Activated naive CD8-positive, alpha-beta T cell treated with anti-CD3 and anti-CD28 coated beads, Interleukin-2, amount 50 U/mL, for 24 hours (primary cell): ENCODE measurements at regions not wholly inside any gene's neighbourhood (a gene's known extent, or its start where the extent isn't known, plus 50 kb on each side); places are given as distances from the start of the nearest gene placed in this dataset.
"Not testable (repeated sequence)": the region's sequence is repeated elsewhere in the genome, so short reads cannot be mapped to it uniquely, and the experiment has no call there.

Experiments used
- ATAC-seq: fragments of 150-1000 bp; cut with Tn5 transposase; one replicate; pipeline ENCODE4 v1.10.0; 2021
- DNase-seq: peaks from one replicate; pipeline ENCODE4 v3.0.0; 2021
- H3K27ac Mint-ChIP-seq: one replicate; pipeline ENCODE4 v1.8.0; 2021; ENCODE audit warnings: mild to moderate bottlenecking, mixed read lengths
- H3K27me3 Mint-ChIP-seq: one replicate; pipeline ENCODE4 v1.8.0; 2021; ENCODE audit warnings: mixed read lengths
- H3K36me3 Mint-ChIP-seq: one replicate; pipeline ENCODE4 v1.8.0; 2021; ENCODE audit warnings: low read depth, mixed read lengths
- H3K4me1 Mint-ChIP-seq: one replicate; pipeline ENCODE4 v1.8.0; 2021; ENCODE audit warnings: mixed read lengths
- H3K4me3 Mint-ChIP-seq: one replicate; pipeline ENCODE4 v1.8.0; 2021; ENCODE audit warnings: mild to moderate bottlenecking, moderate library complexity, mixed read lengths
- H3K9me3 Mint-ChIP-seq: one replicate; pipeline ENCODE4 v1.8.0; 2021; ENCODE audit warnings: mixed read lengths

DNA sequence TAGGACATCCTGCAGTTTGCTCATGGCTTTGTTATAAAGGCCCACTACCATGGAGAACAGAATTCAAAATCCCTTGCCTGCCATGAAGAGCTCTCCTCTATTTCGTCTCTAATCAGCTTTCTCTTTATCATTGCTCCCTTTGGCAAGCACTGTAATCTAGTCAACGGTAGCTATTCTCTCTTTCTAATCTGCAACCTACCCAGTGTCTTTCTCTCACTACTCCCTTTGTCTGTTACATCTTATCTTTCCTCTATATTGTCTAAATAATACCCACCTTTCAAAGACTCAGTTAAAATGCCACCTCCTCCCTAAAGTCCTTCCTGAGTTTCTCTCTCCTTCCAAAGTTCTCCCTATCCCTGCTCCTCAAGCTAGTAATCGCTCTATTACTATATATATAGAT lies 108.1 kb downstream of the FZD1 start:
- no peaks in the 10 kb centered on the region for H3K4me1 Mint-ChIP-seq
- no peaks in the 10 kb centered on the region for H3K36me3 Mint-ChIP-seq
- peaks cover 3% of the 10 kb centered on the region for H3K27me3 Mint-ChIP-seq
- no peak overlapping the region for H3K27ac Mint-ChIP-seq
- peaks cover 6% of the 10 kb centered on the region for H3K9me3 Mint-ChIP-seq
- no peak for ATAC-seq
- H3K4me3 Mint-ChIP-seq: no peak overlapping the region
- DNase-seq: no peak

DNA sequence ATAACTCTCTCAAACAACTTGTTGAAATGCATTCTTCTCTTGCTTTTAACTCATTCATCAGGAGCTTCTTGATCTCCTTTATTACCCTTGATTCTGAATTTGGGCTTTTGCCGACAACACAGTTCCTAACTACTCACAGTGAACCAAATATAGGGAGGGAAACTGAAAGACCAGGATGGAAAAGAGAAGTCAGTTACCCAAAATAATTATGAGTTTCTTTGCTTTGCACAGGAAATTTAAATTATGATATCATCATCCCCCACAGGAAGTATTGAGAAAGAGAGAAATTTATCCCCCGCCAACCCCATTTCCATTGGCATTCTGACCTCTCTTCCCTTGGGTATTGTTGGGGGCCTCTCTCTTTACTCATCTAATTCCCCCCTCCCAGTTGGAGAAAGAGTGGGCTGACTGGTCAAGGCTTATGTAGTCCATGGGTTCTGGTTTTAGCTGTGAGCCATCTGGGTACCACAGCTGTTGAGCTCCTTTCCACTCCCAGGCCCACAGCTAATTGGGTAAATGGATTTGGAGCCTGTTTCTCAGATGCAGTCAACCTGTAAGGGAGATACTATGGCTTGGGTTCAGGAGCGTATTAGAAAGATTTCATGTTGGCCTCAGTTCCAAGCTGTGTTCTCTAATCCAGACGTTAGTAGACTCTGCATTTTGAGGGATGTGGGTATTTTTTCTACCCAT lies 109.0 kb downstream of the FZD1 start:
- Mint-ChIP-seq H3K27me3 (peaks cover 3% of the 10 kb centered on the region), H3K36me3 (no peaks in the 10 kb centered on the region), H3K4me3 (no peak overlapping the region), H3K4me1 (no peaks in the 10 kb centered on the region), H3K9me3 (peaks cover 2% of the 10 kb centered on the region), H3K27ac (no peak overlapping the region)
- DNase-seq: no peak
- no peak for ATAC-seq

DNA sequence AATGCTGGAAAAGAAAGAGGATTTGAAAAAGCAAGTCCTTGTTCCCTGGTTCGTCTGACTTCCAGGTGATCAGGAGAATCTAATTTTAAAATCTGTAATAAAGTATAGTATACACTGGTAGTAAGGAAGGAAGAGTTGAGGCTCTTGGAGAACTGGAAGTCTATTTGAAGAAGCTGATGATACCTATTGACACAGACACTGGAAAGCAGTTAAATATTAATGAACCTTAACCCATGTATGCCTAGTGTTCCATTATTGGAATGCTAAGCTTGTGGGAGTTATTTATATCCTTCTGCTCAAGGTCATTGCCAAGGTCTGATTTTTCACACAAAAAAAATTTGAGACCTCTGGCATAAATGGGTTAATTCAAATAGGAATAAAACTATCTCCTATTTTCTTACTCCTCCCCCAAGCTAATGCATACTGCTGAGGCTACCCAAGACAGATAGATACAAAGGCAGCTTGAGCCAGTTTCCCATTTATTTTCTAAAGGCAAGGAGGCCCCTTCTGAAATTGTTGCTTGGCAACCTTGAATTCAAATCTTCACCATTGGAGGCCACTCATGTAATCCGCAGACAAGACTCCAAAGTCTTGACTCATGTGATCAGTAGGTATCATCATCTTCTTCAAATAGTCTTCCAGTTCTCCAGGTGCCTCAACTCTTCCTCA lies 110.2 kb downstream of the FZD1 start:
- ATAC-seq (no peak), DNase-seq (no peak)
- no peaks in the 10 kb centered on the region for H3K4me1 Mint-ChIP-seq
- no peaks in the 10 kb centered on the region for H3K36me3 Mint-ChIP-seq
- no peak overlapping the region for H3K27ac Mint-ChIP-seq
- H3K4me3 Mint-ChIP-seq: no peak overlapping the region
- peaks cover 2% of the 10 kb centered on the region for H3K9me3 Mint-ChIP-seq
- peaks cover 3% of the 10 kb centered on the region for H3K27me3 Mint-ChIP-seq

DNA sequence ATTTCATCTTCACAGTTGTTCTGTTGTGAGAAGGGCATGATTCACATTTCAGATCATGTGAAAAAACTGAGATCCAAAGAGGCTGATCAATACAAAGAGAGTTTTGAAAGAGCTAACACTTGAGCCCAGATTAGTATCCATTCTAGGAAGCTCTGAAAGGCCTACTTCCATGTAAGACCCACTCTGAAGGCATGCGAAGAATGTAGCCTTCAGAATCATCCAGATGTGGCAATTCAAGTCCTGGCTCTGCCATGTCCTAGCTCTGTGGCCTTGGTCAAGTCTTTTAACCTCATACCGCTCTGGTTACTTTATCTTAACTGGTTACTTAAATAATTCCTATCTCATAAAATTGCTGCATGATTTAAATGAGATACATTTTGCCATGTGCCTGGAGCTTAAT lies 111.1 kb downstream of the FZD1 start:
- no peak overlapping the region for H3K4me3 Mint-ChIP-seq
- ATAC-seq (no peak), DNase-seq (no peak)
- H3K9me3 Mint-ChIP-seq: peaks cover 5% of the 10 kb centered on the region
- no peaks in the 10 kb centered on the region for H3K4me1 Mint-ChIP-seq
- H3K27me3 Mint-ChIP-seq: peaks cover 3% of the 10 kb centered on the region
- no peaks in the 10 kb centered on the region for H3K36me3 Mint-ChIP-seq
- no peak overlapping the region for H3K27ac Mint-ChIP-seq

DNA sequence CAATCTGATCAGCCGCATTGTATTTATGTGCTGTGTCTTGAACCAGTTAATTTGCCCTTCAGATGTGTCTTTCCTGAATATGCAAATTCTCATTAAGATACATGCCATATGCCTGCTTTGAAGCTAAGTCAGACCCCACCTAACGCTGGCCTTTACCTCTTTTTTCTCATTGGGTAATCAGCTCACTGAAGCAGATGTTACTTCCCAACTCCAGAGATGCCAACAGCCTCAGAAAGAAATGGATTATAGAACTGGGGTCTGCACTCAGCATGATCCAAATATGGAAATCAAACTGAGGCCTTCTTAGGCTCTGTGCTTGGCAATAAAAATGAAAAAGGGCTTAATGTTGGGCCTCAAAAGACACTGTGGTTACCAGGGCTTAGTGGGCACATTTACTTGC lies 113.9 kb downstream of the FZD1 start:
- no peaks in the 10 kb centered on the region for H3K4me1 Mint-ChIP-seq
- H3K4me3 Mint-ChIP-seq: no peak overlapping the region
- H3K27ac Mint-ChIP-seq: no peak overlapping the region
- H3K27me3 Mint-ChIP-seq: no peaks in the 10 kb centered on the region
- H3K36me3 Mint-ChIP-seq: no peaks in the 10 kb centered on the region
- DNase-seq (no peak), ATAC-seq (no peak)
- peaks cover 5% of the 10 kb centered on the region for H3K9me3 Mint-ChIP-seq

DNA sequence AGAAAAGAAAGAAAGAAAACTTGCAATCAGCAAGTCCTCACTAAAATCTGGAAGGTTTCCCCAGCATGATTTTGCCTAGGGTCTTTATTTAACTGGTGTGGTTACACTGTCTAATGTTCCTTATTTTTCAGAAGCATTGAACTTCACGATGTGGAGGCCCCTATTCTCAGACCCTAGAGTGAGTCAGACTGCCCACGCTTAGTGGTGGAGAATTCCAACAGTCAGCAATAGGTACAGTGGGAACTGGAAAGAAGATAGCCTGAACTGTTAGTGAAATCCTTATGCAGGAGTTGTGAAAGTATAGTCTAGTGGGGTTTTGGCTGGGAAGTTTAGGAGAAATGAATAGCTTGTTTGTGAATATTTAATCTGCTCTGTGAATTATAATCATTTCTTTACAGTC lies 115.0 kb downstream of the FZD1 start:
- Mint-ChIP-seq H3K27ac (no peak overlapping the region), H3K9me3 (peaks cover 5% of the 10 kb centered on the region), H3K36me3 (no peaks in the 10 kb centered on the region), H3K4me1 (no peaks in the 10 kb centered on the region), H3K4me3 (no peak overlapping the region), H3K27me3 (no peaks in the 10 kb centered on the region)
- ATAC-seq (no peak), DNase-seq (no peak)

DNA sequence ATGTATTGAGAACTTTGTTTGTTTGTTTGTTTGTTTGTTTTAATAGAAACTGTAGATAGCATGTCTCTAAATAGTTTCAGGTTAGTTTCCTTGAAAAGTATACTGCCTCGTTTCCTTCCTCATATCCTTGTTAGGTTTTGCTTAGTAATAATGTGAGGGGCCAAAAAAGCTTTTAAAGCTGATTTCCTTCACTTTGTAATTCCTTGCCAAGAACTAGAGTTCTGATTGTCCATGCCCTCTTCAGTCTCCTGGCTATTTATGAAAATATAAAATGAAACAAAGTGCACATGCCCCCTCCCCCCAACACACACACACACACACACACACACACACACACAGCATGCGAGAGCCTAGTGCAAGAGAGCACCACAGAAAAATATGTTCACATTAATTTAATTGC lies 115.8 kb downstream of the FZD1 start:
- H3K9me3 Mint-ChIP-seq: peaks cover 5% of the 10 kb centered on the region
- no peak overlapping the region for H3K4me3 Mint-ChIP-seq
- no peaks in the 10 kb centered on the region for H3K4me1 Mint-ChIP-seq
- DNase-seq (no peak), ATAC-seq (no peak)
- no peak overlapping the region for H3K27ac Mint-ChIP-seq
- H3K27me3 Mint-ChIP-seq: no peaks in the 10 kb centered on the region
- no peaks in the 10 kb centered on the region for H3K36me3 Mint-ChIP-seq

DNA sequence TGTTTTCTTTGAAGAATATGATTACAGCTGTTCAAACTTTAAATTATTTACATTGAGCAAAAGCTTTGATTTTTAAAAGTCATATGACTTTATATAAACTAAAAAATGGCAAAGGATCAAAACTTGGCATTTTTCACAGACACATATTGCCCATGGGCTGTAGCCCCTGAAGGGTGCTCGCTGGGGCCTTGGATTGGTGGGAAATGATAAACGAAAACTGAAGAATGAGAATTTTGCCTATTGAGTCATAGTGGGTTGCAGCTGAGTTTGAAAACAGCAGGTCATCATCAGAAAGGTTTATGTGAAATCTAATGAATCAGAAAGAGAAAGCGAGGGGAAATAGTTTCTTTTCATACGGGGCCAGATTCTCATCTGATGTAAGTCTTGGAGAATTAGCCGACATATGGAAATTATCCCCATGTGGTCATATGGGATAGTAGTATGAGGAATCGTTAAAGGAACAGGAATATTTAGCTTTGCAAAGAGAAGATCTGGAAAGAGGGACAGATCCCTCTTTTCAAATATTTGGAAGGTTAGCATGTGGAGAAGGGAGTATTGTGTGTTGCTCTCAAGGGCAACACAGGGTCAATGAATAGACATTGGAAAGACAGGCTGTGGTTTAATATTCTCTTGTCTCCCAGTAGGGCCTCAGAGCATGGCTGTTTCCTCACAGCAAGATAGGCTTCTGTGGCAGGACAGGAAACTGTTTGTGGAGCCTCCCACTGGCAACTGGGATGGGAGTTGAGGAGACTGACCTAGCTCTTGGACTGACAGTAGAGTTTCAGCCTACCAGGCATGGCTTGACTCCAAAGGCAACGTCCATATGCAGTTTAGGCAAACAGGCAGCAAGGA lies 119.0 kb downstream of the FZD1 start:
- Mint-ChIP-seq H3K4me1 (no peaks in the 10 kb centered on the region), H3K36me3 (no peaks in the 10 kb centered on the region), H3K27me3 (no peaks in the 10 kb centered on the region), H3K4me3 (no peak overlapping the region), H3K27ac (no peak overlapping the region), H3K9me3 (peaks cover 5% of the 10 kb centered on the region)
- DNase-seq (no peak), ATAC-seq (no peak)

DNA sequence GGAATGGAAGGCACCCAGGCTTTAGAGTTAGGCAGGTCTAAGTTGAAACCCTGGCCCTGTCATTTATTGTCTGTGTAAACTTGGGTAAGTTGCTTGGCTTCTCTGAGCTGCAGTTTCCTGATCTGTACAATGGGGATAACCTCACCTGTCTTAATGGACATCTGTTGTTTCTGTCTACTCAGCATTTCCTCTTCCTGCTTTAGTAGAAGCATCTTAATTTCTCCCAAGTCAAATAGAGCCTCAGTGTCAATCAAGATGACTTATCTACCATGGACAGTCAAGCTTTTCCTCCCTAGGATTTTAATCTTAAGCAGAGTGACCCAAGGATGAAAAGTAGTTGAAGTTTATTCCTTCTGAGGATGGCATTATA lies 119.7 kb downstream of the FZD1 start:
- Mint-ChIP-seq H3K36me3 (no peaks in the 10 kb centered on the region), H3K27me3 (no peaks in the 10 kb centered on the region), H3K4me3 (no peak overlapping the region), H3K27ac (no peak overlapping the region), H3K9me3 (peaks cover 5% of the 10 kb centered on the region), H3K4me1 (no peaks in the 10 kb centered on the region)
- ATAC-seq (no peak), DNase-seq (no peak)

DNA sequence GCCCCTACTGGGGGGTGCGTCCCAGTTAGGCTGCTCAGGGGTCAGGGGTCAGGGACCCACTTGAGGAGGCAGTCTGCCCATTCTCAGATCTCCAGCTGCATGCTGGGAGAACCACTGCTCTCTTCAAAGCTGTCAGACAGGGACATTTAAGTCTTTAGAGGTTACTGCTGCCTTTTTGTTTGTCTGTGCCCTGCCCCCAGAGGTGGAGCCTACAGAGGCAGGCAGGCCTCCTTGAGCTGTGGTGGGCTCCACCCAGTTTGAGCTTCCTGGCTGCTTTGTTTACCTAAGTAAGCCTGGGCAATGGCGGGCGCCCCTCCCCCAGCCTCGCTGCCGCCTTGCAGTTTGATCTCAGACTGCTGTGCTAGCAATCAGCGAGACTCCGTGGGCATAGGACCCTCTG lies 130.5 kb downstream of the FZD1 start:
- H3K27ac Mint-ChIP-seq, H3K4me3 Mint-ChIP-seq, ATAC-seq, DNase-seq, H3K9me3 Mint-ChIP-seq, H3K4me1 Mint-ChIP-seq, H3K36me3 Mint-ChIP-seq, H3K27me3 Mint-ChIP-seq: not testable (repeated sequence)

DNA sequence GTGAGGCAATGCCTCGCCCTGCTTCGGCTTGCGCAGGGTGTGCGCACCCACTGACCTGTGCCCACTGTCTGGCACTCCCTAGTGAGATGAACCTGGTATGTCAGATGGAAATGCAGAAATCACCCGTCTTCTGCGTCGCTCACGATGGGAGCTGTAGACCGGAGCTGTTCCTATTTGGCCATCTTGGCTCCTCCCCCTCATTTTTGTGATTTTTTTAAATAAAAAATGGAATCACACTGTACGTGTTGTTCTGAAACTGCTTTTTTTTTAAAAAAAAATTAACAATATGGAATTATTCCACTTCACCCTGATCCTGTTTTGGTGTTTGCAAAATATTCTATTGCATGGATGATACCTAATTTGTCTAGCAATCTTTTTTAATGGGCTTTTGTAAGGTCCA lies 131.1 kb downstream of the FZD1 start:
- H3K36me3 Mint-ChIP-seq, H3K9me3 Mint-ChIP-seq, H3K27ac Mint-ChIP-seq, H3K27me3 Mint-ChIP-seq, H3K4me1 Mint-ChIP-seq, DNase-seq, H3K4me3 Mint-ChIP-seq, ATAC-seq: not testable (repeated sequence)

DNA sequence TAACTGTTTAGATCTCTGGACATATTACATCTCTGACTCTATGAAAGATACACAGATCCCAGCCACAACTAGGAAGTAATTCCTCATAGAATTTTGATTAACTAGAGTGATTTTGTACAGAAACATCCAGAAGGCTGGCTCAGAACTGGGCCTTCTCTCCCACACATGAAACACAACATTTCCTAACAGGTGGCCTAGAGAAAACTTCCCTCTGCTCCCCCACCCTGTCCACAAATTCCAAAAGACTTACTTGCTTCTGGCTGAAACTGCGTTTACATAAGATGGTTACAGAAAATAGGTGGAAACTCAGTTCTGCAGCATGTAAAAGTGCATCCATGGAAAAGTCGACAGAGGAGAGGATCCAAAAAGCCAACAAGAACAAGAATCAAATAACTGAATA lies 132.9 kb downstream of the FZD1 start:
- H3K36me3 Mint-ChIP-seq: no peaks in the 10 kb centered on the region
- DNase-seq: no peak
- no peaks in the 10 kb centered on the region for H3K27me3 Mint-ChIP-seq
- ATAC-seq: no peak
- peaks cover 12% of the 10 kb centered on the region for H3K9me3 Mint-ChIP-seq
- no peak overlapping the region for H3K4me3 Mint-ChIP-seq
- no peak overlapping the region for H3K27ac Mint-ChIP-seq
- H3K4me1 Mint-ChIP-seq: no peaks in the 10 kb centered on the region

DNA sequence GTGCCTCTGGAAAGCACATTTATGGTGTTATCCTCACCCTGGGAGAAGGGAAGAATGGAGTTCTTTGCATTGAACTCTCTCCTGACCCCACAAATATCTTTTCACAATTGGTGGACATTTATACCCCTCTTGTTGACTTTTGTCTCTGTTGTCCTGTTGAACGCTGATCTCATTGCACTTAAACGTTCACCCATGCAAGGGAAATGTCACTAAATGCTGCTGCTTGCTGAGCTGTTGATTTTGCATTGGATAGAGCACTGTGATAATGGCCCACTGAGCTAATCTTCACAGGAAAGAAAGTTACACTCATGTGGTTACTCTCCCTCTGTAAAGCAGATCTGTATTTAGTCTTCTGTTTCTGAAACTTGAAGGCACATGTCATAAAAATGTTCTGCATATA lies 133.4 kb downstream of the FZD1 start:
- peaks cover 12% of the 10 kb centered on the region for H3K9me3 Mint-ChIP-seq
- H3K27me3 Mint-ChIP-seq: peaks cover 2% of the 10 kb centered on the region
- DNase-seq (no peak), ATAC-seq (no peak)
- H3K4me3 Mint-ChIP-seq: no peak overlapping the region
- no peaks in the 10 kb centered on the region for H3K36me3 Mint-ChIP-seq
- no peaks in the 10 kb centered on the region for H3K4me1 Mint-ChIP-seq
- no peak overlapping the region for H3K27ac Mint-ChIP-seq

DNA sequence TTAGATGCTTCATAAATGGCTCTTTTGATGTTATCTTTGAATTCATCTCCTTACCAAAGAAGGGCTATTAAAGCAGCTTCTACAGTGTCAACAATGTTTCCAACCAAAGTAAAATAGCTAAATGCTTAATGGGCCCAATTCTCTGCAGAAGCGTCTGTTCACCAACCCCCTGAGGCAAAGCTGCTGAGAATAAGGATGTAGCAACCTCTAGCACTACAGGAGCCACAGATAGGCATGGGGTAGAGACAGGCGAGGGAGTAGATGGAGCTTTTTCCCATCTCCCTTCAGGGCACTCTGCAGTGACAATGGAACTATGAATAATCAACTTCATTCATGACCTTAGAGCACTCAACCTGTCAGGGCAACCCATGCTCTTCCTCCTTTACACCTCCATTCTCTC lies 134.1 kb downstream of the FZD1 start:
- H3K27me3 Mint-ChIP-seq: peaks cover 2% of the 10 kb centered on the region
- no peak overlapping the region for H3K4me3 Mint-ChIP-seq
- no peaks in the 10 kb centered on the region for H3K36me3 Mint-ChIP-seq
- peaks cover 10% of the 10 kb centered on the region for H3K9me3 Mint-ChIP-seq
- DNase-seq (no peak), ATAC-seq (no peak)
- no peak overlapping the region for H3K27ac Mint-ChIP-seq
- no peaks in the 10 kb centered on the region for H3K4me1 Mint-ChIP-seq

DNA sequence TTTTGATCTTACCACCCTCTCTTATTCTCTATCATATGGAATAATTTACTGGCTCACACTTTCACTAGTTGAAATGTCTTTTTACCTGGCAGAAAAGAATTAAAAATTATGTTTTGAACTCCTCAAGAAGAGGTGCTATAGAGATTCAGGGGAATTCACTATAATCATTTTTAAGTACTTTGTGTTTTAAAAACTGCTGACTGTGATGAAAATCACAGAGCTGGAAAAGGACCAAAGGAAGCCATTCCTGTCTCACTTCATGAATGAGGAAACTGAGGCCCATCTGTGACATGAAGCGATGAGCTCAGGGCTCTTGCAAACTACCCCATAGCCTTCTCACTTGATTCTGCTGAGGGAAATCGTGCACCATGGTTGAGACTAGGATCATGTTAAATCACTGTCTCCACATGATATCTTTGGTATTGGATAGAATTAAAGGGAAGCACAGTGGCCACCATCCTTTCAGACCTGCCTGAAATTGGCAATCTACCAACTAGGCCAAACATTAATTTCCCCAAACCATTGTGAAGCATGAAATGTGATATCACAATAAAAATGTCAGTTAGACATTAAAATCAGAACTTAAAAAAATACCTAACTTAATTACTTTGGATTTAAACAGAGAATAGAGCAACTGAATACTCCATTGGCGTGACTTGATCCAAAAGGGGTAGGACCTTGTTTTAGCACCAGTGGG lies 141.0 kb downstream of the FZD1 start:
- no peak overlapping the region for H3K27ac Mint-ChIP-seq
- DNase-seq: no peak
- H3K4me3 Mint-ChIP-seq: no peak overlapping the region
- ATAC-seq: no peak
- peaks cover 8% of the 10 kb centered on the region for H3K9me3 Mint-ChIP-seq
- no peaks in the 10 kb centered on the region for H3K4me1 Mint-ChIP-seq
- peaks cover 2% of the 10 kb centered on the region for H3K27me3 Mint-ChIP-seq
- H3K36me3 Mint-ChIP-seq: no peaks in the 10 kb centered on the region
